Loucy (cell line): ENCODE measurements at regions not wholly inside any gene's neighbourhood (a gene's known extent, or its start where the extent isn't known, plus 50 kb on each side); places are given as distances from the start of the nearest gene placed in this dataset.

Source experiments
- CTCF ChIP-seq: fragments of 200-600 bp; sonication (generic); conservative IDR thresholded peaks from 2 replicates; pipeline ENCODE4 v1.5.1; 2014; ENCODE audit warnings: mild to moderate bottlenecking, antibody characterized with exemption, low read length
- EZH2phosphoT487 ChIP-seq: fragments of 200-600 bp; IDR thresholded peaks from 2 replicates; pipeline ENCODE4 v1.6.1; 2018; ENCODE audit warnings: antibody characterized with exemption, mild to moderate bottlenecking, moderate library complexity, borderline replicate concordance

- TF ChIP-seq CTCF, result no peak
- no peak for TF ChIP-seq EZH2phosphoT487
Observed at GRCh38 chr4:148857973-148858534, 415.8 kb upstream of the NR3C2 start.
